Rectal smooth muscle tissue (tissue), 1 donor: ENCODE measurements at regions not wholly inside any gene's neighbourhood (a gene's known extent, or its start where the extent isn't known, plus 50 kb on each side); places are given as distances from the start of the nearest gene placed in this dataset.
"Not testable (repeated sequence)": the region's sequence is repeated elsewhere in the genome, so short reads cannot be mapped to it uniquely, and the experiment has no call there.

Source experiments
- H3K27ac ChIP-seq: one replicate; pipeline ENCODE4 v1.7.0; 2013; ENCODE audit warnings: low read depth, low read length, inconsistent platforms
- H3K27me3 ChIP-seq: one replicate; pipeline ENCODE4 v1.7.0; 2013; ENCODE audit warnings: low read length; ENCODE audit not compliant: control insufficient read depth, insufficient read depth
- H3K36me3 ChIP-seq: one replicate; pipeline ENCODE4 v1.7.0; 2013; ENCODE audit warnings: low read length; ENCODE audit not compliant: control insufficient read depth, insufficient read depth
- H3K4me1 ChIP-seq: one replicate; pipeline ENCODE4 v1.7.0; 2013; ENCODE audit warnings: low read length; ENCODE audit not compliant: control insufficient read depth, insufficient read depth
- H3K4me3 ChIP-seq: one replicate; pipeline ENCODE4 v1.7.0; 2013; ENCODE audit warnings: low read length
- H3K9ac ChIP-seq: one replicate; pipeline ENCODE4 v1.7.0; 2013; ENCODE audit warnings: low read length

- H3K27ac ChIP-seq = no peak overlapping the region
- H3K36me3 ChIP-seq = no peaks in the 10 kb centered on the region
- H3K9ac ChIP-seq = no peak overlapping the region
- H3K27me3 ChIP-seq = no peaks in the 10 kb centered on the region
- H3K4me1 ChIP-seq = no peaks in the 10 kb centered on the region
- H3K4me3 ChIP-seq = no peak overlapping the region
Measured at GRCh38 chr4:108443585-108443984, 176.8 kb upstream of the RPL34 start.

DNA sequence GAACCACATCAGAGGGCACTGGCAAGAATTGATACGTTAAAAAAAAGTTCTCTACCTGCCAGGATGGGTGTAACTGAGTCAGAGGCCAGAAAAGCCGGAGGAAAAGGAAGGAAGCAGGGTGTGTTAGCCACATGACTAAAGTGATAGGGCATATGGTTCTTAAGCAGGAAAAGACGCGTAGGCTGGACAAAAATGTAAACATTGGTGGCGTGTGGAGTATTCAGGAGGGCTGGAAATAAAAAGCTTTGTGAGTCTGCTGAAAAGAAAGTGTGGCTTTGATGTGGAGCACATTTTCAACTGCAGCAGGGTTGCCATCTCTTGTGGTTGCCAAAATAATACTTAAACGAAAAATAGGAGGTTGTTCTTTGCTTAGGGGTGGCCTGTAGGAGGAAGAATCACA lies 186.5 kb upstream of the RPL34 start:
- Histone ChIP-seq H3K9ac (no peak overlapping the region), H3K4me3 (no peak overlapping the region), H3K27ac (no peak overlapping the region), H3K27me3 (no peaks in the 10 kb centered on the region), H3K36me3 (no peaks in the 10 kb centered on the region), H3K4me1 (no peaks in the 10 kb centered on the region)

DNA sequence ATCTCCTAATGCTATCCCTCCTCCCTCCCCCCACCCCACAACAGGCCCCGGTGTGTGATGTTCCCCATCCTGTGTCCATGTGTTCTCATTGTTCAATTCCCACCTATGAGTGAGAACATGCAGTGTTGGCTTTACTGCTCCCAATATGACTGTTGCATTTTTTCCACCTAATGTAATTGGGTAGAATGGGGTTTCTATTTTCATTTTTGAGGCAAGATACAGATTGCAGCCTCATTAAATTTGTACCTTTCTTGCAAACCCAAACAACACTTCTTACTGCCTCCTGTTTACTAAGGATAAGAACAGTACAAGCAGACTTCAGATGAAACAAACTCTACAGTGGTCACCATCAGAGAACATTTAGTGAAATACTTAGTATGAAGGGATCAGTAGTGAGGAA lies 187.0 kb upstream of the RPL34 start:
- H3K36me3 ChIP-seq, H3K27ac ChIP-seq, H3K27me3 ChIP-seq, H3K4me3 ChIP-seq, H3K9ac ChIP-seq, H3K4me1 ChIP-seq: not testable (repeated sequence)

GRCh38 chr4:108432418-108432817 lies 188.0 kb upstream of the RPL34 start:
- Histone ChIP-seq H3K4me1 (no peaks in the 10 kb centered on the region), H3K27ac (no peak overlapping the region)

DNA sequence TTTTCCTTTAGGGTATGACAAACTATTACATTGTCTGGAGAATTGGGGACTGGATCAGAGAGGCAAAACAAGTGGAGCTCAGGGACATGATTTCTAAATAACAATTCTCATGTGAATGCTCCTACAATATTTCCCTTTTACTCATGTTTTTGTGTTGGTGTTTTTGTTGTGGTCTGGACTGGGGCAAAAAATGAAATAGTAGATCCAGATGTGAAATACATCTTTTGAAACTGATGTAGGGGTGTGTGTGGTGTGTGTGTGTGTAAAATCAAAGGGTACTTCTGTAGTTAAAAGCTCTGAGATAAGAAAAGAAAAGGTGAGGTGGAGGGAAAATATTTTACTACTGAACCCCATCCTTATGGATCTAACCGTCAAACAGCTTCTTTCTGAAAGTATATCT lies 188.4 kb upstream of the RPL34 start:
- no peak overlapping the region for H3K9ac ChIP-seq
- no peaks in the 10 kb centered on the region for H3K4me1 ChIP-seq
- H3K36me3 ChIP-seq = no peaks in the 10 kb centered on the region
- no peaks in the 10 kb centered on the region for H3K27me3 ChIP-seq
- H3K4me3 ChIP-seq = no peak overlapping the region
- H3K27ac ChIP-seq = no peak overlapping the region

More at GRCh38 chr4:108432418-108432817, 188.0 kb upstream of the RPL34 start:
- Histone ChIP-seq H3K36me3 (no peaks in the 10 kb centered on the region), H3K4me3 (no peak overlapping the region), H3K27me3 (no peaks in the 10 kb centered on the region), H3K9ac (no peak overlapping the region)

GRCh38 chr4:108430921-108431320 lies 189.5 kb upstream of the RPL34 start:
- no peak overlapping the region for H3K4me3 ChIP-seq
- no peak overlapping the region for H3K27ac ChIP-seq
- no peaks in the 10 kb centered on the region for H3K36me3 ChIP-seq
- H3K27me3 ChIP-seq = no peaks in the 10 kb centered on the region
- no peaks in the 10 kb centered on the region for H3K4me1 ChIP-seq
- H3K9ac ChIP-seq = no peak overlapping the region

GRCh38 chr4:108429662-108430061 lies 190.7 kb upstream of the RPL34 start:
- H3K36me3 ChIP-seq = no peaks in the 10 kb centered on the region
- H3K4me3 ChIP-seq = no peak overlapping the region
- no peaks in the 10 kb centered on the region for H3K27me3 ChIP-seq
- H3K27ac ChIP-seq = no peak overlapping the region
- no peak overlapping the region for H3K9ac ChIP-seq
- no peaks in the 10 kb centered on the region for H3K4me1 ChIP-seq

DNA sequence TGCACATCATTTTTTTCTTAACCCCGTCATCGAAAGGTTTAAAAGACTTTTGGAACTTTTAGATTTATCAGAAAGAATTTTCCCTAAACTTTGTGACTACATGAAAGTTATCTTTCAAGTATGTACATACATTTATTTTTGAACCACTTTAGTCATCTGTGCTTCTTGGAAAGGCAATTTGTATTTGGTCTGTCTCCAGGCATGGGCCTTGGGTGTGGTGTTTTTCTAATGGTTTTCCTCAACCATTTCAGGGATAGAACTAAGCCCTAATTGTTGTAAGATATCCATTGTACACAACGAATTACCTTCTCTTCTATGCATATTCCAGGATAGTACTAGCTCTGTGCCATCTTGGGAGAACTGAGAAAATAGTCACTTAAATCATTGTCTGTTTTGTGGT lies 191.5 kb upstream of the RPL34 start:
- Histone ChIP-seq H3K4me1 (no peaks in the 10 kb centered on the region), H3K4me3 (no peak overlapping the region), H3K9ac (no peak overlapping the region), H3K36me3 (no peaks in the 10 kb centered on the region), H3K27me3 (no peaks in the 10 kb centered on the region), H3K27ac (no peak overlapping the region)

- H3K4me3 ChIP-seq = no peak overlapping the region
- no peaks in the 10 kb centered on the region for H3K27me3 ChIP-seq
Measured at GRCh38 chr4:108427946-108428485, 192.4 kb upstream of the RPL34 start.

GRCh38 chr4:108426493-108426892 lies 193.9 kb upstream of the RPL34 start:
- Histone ChIP-seq H3K4me3 (no peak overlapping the region), H3K36me3 (no peaks in the 10 kb centered on the region), H3K9ac (no peak overlapping the region), H3K27me3 (no peaks in the 10 kb centered on the region), H3K4me1 (no peaks in the 10 kb centered on the region), H3K27ac (no peak overlapping the region)

More at GRCh38 chr4:108427946-108428485, 192.4 kb upstream of the RPL34 start:
- H3K4me1 ChIP-seq = no peaks in the 10 kb centered on the region
- H3K9ac ChIP-seq = no peak overlapping the region
- no peak overlapping the region for H3K27ac ChIP-seq
- no peaks in the 10 kb centered on the region for H3K36me3 ChIP-seq

GRCh38 chr4:108425988-108426387 lies 194.4 kb upstream of the RPL34 start:
- Histone ChIP-seq H3K4me1 (no peaks in the 10 kb centered on the region), H3K9ac (no peak overlapping the region), H3K36me3 (no peaks in the 10 kb centered on the region), H3K27ac (no peak overlapping the region), H3K27me3 (no peaks in the 10 kb centered on the region), H3K4me3 (no peak overlapping the region)

DNA sequence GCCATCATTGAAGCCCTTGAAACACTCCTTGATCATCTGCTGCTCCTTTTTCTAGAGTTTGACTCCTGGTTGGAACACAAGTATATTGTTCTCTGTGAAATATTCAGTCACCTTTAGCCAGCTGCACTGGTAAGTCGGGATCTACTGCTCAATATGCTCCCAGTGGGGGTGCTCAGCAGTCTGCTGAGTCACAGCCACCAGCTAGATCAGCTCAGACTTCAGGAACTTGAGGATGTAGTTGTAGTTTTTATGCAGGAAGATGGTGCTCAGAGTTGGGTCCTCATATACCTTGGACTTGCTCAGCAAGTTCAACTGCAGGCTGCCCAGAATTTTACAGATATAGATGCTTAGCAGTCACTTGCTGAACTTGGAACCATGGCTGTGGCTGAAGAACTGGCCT lies 202.5 kb upstream of the RPL34 start:
- Histone ChIP-seq H3K27ac (no peak overlapping the region), H3K9ac (no peak overlapping the region), H3K4me1 (no peaks in the 10 kb centered on the region), H3K4me3 (no peak overlapping the region), H3K36me3 (no peaks in the 10 kb centered on the region), H3K27me3 (no peaks in the 10 kb centered on the region)

DNA sequence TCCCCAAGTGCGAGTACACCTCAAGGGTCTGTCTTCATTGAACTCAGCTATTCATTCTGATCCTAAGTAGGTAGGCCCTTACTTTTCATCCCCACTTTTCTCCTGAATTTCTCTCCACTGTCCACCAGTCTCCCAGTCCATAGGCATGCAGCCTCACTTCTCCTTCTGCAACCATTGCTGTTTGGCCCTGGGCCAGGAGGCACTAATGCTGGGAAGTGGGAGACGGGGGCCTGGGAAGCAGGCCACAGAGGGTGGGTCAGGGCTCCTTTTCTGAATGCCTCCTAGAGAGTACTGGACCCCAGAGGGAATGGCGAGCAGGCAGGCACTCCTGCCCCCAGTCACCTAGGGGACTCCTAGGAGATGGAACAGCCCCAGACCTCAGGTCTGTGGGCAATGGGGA lies 203.5 kb upstream of the RPL34 start:
- Histone ChIP-seq H3K4me1 (no peaks in the 10 kb centered on the region), H3K27me3 (no peaks in the 10 kb centered on the region), H3K36me3 (no peaks in the 10 kb centered on the region), H3K9ac (no peak overlapping the region), H3K27ac (no peak overlapping the region), H3K4me3 (no peak overlapping the region)
